Renal cortex interstitium (tissue), 11 donors: ENCODE measurements at regions not wholly inside any gene's neighbourhood (a gene's known extent, or its start where the extent isn't known, plus 50 kb on each side); places are given as distances from the start of the nearest gene placed in this dataset.

Experiments
- DNase-seq, 11 donors: peaks; one replicate each; pipeline ENCODE4 v3.0.0-alpha.2; 2013; ENCODE audit warnings: low read depth in 9 of 11, low spot score in 4 of 11; ENCODE audit errors: extremely low read depth in 1 of 11

DNA sequence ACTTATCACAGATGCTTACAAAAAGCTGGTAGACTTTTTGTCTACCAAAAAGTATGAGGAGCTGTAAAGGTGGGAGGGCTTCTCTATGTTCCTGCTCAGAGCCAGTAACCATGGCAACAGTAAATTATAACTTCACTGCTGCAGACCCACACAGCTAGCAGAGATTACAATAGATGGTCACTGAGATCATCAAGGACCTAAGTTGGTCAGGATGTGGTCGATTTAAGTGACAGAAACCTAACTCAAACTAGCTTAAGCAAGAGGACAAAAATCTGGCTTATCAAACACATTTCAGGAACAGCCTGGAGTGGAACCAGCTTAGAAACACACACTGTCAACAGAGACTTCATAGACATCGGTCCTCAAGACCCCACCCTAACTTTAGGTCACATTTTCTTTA, 113.4 kb upstream of the ATP1A1 start:
- no peak for DNase-seq

DNA sequence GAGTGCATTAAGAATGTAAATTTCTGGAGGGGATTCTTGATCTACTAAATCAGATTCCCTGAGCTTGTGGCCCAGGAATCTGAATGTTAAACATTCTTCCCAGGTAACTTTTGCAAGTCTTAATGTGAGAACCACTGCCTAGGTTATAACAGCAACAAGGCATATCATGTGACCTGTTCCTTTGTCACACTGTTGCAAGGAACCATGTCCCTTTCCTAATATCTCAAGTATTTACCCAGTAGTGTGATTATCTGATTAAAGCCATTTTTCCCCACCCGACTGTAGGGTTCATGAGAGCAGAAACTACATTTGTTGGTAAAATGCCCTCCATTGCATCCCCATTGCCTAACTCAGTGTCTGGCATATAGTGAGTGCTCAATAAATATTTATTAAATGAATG, 112.9 kb upstream of the ATP1A1 start:
- DNase-seq = no peak

DNA sequence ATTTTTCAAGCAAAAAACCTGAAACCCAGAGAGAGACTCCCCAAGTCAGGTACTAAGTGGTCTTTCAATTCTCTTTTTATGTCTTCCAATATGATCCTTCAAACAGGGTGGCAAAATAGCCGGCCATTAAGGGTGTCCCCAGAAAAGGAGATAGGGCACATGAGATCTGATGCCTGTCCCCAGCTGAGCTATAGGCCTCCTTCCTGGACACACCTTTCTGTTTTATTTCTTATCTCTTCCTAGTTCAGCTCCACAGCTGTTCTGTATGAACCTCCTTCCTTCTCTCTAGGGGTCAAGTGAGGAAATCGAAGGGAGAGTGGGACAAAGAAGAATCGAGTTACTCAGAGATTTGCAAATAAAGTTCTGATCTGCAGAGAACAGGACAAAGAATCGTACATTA, 112.4 kb upstream of the ATP1A1 start:
- DNase-seq = no peak

DNA sequence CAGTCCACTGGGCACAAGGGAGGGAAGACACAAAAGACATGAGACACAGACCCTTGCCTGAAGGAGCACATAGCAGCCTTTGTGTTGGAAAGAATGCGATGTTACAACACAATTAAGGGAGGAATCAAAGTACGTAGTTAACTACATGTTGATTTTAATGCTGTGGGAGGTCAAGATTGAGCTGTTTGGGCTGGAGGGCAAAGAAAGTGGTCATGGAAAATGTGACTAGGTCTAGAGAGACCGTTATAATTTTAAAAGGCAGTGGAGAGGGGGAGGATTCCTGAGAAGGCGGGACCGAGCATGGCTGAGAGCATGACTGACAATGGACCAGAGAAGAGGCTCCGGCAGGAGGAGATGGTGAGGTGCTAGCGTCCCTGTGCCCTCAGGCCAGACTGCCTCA, 111.8 kb upstream of the ATP1A1 start:
- DNase-seq = no peak

DNA sequence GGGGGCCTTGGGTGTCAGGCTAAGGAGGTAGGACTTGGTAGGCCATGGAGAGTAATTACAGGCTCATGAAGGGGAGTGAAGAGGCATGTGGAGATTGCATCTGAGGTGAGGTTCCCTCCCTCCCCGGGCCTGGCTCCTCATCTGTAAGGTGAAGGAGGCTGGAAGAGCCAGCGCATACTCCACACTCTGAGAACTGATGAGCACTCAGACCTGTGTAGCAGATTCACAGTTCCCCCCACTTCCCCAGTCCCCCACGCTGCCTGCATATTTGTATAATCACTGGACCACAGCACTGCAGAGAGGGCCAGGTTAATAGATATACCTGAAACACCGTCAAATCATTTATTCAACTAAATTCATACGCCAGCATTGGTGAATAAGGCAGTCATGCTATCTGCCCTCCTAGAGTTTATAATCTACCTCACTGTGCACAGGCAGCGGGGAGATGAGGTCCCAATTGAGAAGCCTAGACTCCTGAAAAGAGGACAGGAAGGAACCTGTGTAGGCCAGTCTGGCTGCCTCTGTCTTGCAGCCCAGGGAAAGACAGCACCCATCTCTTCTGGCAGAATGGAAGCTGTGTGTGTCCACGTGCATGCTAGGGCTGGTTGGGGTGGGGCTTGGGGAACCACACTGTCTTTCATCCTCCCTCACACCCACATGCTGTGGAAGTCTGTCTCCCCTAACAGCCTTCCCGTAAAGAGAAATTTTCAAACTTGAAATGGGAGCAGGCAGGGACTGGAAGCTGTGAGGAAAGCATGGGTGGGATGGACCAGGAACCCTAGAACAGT, 110.6 kb upstream of the ATP1A1 start:
- no peak for DNase-seq

DNA sequence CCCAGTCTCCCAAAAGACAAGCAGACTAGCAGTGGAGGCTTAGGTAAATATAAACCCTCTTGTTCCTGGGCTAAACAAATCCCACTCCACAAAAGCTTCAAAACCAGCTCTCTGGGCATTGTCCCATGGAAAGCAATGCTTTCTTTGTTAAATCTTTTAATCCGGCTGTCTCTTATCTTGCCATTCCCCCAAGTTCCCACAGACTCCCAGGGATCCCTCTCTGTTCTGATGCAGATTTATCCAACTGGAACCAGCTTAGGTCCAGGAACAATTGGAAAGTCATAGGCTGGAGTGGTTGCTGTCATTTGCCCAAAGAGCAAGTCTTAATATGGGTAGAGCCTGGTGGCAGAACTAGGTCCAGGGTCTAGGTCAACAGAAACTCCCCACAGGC, 110.1 kb upstream of the ATP1A1 start:
- no peak for DNase-seq

DNA sequence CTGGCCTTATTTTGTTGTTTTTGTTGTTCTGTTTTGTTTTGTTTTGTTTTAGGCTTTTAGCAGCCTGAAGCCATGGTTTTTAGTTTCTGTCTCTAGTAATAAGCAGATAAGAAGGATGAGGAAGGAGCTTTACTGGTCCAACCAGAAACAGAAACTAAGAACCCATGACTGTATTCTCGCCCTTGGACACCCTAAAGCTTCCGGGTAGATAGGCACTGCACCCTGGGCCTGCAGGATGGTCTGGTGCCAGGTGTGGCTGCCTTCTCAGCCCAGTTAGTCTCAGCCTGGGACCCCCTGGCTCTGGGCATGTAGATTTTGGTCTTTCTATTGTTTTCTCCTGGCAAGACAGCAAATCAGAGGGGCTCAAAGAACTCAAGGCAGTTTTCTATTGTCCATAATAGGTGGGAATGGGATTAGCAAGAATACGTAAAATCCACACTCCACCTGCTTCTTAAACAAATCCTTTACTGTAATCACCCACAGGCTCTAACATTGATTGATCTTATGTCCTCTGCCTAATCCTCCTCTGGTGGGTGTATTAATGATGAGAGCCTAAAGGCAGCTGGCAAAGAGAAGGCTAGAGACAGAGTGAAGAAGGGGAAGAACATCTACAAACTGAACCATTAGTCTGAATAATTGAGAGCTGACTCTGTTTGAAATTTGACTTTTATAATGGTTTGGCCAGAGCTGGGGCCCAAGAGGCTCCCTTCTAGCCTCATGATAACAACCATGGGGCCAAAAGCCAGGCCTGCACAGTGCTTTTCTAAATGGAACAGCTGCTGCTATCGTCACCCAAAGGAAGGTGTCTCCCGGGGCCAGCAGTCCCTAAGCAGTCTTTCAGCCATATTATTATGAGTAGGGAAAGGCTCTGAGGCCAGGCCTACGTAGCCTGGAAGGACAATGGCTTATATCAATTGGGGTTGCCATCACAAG, 106.8 kb upstream of the ATP1A1 start:
- DNase-seq = no peak

DNA sequence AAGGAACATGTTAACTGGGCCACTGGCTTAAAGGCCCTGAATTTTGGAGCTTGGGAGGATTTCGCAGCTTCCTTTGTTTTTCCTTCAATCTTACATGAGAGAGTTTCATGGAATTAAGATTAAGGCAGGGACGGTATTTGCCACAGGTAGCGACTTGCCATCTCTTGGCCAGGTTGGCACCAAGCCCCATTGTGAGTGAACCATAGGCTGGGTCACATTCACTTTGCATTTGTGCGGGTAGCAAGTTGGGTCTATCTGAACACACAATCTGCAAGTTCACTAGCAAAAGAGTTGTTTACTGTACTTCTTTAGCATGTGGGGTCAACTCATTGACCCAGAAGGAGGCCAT, 106.2 kb upstream of the ATP1A1 start:
- DNase-seq = no peak

DNA sequence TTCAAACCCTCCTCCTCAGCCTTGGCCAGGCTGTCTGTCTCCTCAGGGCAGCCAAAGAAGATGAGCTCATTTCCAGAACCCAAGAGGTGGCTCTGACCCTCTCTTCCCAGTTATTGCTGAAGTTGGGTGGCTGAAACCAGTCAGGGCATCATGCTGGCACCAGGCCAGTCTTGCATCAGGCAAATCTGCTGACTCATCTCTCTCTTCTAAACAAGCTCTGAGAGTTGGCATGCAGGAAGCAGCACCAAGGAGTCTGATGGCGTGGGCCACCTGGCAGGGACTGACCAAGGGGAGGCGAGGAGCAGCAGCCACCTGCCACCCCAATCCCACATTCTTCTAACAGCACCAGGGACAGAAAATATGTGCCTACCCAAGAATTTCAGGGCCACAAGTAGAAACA, 104.8 kb upstream of the ATP1A1 start:
- no peak for DNase-seq

DNA sequence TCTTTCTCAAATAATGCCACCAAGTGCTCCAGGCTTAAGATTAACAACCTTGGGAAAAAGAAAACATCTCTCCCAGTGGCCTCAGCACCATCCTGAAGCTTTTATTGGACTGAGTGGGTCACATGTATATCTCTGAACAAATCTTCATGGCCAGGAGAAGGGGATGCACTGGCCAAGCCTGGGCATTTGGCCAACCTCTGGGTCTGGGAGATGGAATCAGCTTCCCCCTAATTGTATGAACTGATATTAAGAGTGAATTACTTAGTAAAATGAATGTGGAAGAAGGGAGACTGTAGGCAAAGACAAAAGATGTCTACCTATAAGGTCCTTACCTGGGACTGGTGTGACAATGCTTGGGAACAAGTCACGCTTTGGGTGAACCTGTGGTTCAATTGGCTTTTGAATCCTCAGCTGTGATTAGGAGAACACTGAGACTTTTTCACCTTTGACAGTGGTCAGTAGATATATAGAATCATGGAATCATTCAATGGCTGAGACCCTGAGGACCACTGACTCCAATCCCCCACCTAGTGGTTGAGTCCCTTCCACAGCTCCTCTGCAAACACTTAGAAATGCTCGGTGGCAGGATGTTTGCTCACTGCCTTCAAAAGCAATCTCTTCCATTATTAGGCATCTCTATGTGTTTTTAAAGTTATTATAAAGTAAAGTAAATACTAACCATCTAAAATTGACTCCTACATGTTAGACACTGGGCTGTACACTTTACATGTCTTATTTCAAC, 102.6 kb upstream of the ATP1A1 start:
- no peak for DNase-seq

DNA sequence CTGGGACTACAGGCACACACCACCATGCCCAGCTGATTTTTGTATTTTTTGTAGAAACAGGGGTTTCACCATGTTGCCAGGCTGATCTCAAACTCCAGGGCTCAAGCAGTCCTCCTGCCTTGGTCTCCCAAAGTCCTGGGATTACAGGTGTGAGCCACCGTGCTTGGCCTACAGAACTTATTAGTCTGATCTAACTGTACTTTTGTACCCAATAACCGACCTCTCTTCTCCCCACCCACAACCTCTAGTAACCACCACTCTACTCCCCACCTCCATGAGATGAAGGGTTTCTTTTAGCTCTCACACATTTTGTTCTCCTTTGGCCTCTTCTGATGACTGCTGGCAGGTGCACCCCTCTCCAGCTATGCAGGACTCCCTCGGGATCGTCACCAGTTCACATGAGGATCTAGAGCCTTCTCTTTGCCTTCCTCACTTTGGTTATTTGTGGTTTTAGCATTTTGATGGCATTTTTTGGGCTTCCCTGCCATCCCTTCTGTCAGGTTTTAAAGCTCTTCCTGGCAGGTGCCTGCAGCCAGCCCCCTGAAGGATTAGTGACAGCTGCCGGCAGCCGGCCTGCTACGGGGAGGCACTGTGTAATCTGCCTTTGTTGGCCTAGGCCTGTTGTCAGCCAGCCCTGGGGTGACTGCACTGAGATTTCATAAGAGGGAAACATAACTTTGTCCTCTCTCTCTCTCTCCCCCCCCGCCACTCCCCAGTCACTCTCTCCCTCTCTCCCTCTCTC, 99.8 kb upstream of the ATP1A1 start:
- no peak for DNase-seq

DNA sequence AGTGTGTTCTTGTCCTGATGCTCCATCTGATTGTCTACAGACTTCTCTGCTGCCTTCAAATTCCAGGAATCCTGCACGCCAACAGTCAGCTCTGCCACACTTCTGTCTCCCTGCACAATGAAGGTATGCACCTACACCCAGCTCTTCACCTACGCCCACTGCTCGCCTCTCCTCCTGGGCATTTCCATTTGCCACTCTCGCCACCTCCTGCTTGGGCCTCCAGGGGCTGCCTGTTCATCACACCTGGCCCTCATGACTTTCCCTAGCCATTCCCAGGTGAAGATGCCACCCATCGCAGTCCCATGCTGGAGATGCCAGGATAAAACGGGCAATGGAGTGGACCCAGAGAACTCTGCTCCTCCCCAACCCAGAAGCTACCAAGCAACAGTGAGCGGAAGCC, 96.5 kb upstream of the ATP1A1 start:
- DNase-seq = no peak

DNA sequence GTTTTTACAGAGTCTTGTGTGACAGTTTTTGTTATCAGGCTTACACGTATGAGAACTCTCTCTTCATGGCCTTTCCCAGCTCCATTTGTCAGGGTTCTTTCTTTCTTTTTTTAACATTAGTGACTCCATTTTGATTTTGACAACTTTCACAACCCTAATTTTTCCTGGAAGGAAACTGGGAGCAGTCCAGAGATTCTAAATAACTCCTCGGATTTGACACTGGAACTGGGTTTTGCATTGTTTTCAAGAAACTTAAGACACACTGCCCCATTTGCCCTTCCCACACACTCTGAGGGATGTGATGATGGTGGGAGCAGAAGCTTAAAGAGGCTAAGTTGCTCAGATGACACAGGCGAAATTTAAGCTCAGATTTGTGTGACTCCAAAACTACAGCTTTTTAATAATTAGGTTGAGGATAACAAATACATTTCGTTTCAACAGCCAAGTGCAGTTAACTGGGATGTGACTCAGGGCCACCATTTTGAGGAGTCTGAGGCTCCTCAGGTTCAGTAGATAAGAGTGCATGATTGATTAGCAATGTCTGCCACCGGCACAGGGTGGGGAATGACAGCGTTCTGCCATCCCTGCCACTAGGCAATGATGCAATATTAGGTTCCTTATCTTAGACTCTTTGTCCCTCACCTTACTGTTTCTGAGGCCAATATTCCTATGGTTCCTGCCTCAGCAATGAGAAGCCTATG, 95.1 kb upstream of the ATP1A1 start:
- no peak for DNase-seq

DNA sequence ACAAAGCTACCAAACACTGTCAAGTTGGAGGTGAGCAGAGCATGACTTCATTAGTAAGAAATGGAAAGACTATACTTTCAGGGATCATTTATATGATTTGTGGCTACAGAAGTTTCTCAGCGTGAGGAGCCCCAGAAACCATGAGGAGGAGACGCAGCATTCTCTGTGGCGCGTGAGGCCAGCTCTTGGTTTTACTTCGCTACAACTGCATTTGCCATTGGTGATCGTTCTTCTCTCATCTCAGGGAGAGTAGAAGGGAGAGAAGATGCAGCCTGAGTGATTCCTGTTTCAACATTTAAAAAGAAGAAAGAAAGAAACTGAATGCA, 94.5 kb upstream of the ATP1A1 start:
- DNase-seq = no peak

DNA sequence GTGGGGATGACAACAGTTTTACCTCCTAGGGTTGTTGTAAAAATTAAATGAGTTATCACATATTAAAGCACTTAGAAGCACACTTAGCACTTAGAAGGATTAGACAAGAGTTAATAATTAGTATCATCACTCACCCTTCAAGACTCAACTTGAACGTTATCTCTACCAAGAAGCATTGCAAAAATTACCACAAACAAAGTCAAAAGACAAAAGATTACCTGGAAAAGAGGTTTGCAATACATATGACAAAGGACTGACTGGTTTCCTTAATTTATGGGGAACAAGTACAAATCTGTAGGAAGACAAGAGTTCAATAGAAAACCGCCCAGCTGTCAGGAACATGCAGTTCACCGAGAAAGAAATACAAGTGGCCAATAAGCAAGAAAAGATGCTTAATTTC, 93.3 kb upstream of the ATP1A1 start:
- DNase-seq = no peak

DNA sequence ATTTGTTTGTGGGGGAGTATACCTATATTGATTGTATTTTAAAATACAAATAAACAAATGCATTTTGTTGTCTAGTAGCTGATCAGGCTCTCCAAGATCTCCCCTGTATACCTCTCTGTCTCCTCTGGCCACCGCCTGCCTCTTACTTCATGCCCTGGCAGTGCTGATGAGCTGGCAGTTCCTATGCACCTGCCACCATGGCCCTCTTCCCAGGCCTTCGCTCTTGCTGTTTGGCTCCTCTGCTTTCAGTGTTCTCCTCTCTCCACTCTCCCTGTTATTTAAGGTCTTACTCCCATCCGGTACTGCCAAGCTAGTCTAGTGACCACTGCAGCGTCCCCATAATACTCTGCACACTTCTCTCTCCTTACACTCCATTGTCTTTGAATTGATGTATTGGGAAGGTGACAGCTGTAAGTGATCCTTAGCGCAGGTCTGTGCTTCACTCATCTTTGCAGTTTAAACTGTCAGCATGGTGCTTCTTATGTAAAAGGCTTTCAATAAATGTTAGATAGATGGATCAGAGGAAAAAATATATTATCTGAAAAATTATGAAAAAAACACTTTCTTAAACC, 88.1 kb upstream of the ATP1A1 start:
- DNase-seq = no peak

DNA sequence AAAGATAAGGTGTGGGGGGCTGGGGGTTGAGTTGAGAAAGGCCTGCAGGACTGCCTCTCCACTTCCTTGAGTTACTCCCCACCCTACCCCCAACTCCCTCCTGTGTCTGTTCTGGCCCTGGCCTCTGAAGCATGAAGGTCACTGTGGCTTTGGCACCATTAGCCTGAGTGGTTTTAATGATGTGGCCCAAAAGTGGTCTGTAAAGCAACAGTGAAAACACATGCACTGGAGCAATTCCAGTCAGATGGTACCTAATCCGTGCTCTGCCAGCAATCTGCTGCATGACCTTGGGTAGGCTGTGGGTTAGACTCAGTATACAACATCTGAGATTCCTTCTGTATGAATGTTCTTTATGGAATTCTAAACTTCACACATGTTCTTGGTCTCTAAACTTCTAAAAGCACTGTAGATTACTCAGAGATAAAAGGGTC, 86.5 kb upstream of the ATP1A1 start:
- no peak for DNase-seq
